Ishikawa (cell line): ENCODE measurements at regions not wholly inside any gene's neighbourhood (a gene's known extent, or its start where the extent isn't known, plus 50 kb on each side); places are given as distances from the start of the nearest gene placed in this dataset.

Experiments used
- EGR1 ChIP-seq: IDR thresholded peaks from 2 replicates; pipeline ENCODE4 v1.6.1; 2012
- EP300 ChIP-seq: IDR thresholded peaks from 2 replicates; pipeline ENCODE4 v1.6.1; 2012; ENCODE audit warnings: borderline replicate concordance
- FOXM1 ChIP-seq: IDR thresholded peaks from 2 replicates; pipeline ENCODE4 v1.6.1; 2012; ENCODE audit warnings: low read depth, borderline replicate concordance
- RAD21 ChIP-seq: IDR thresholded peaks from 2 replicates; pipeline ENCODE4 v1.6.1; 2012; ENCODE audit warnings: low read depth
- TCF12 ChIP-seq: IDR thresholded peaks from 2 replicates; pipeline ENCODE4 v1.6.1; 2012; ENCODE audit warnings: low read depth
- YY1 ChIP-seq: IDR thresholded peaks from 2 replicates; pipeline ENCODE4 v1.6.1; 2012; ENCODE audit warnings: low read depth
- TF ChIP-seq, protein P1 (sequence below): IDR thresholded peaks from 2 replicates; pipeline ENCODE4 v1.6.1; 2012
- TF ChIP-seq, protein P2 (sequence below): IDR thresholded peaks from 2 replicates; pipeline ENCODE4 v1.6.1; 2012

DNA sequence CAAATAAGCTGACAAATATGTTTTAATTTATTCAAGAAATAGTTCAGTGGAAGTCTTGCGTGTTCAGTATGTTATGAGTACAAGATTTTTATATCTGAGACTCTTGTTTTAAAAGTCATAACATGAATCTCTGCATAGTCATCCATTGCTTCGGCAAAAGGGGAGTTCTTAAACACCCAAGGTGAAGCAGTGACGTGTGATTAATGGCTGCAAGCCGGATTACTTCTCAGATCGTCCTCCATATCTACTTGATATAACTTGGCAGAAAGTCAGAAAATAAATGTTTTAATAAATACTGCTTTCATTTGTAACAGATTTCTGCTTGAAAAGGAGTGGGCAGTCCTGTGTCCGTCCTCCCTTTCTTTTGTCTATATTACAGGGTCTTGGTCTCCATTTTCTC is 64.6 kb upstream of the IL15 start:
- TF ChIP-seq FOXM1, result no peak
- TF ChIP-seq, protein P1, sequence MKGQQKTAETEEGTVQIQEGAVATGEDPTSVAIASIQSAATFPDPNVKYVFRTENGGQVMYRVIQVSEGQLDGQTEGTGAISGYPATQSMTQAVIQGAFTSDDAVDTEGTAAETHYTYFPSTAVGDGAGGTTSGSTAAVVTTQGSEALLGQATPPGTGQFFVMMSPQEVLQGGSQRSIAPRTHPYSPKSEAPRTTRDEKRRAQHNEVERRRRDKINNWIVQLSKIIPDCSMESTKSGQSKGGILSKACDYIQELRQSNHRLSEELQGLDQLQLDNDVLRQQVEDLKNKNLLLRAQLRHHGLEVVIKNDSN, result no peak
- TF ChIP-seq TCF12, result no peak
- TF ChIP-seq RAD21, result no peak
- TF ChIP-seq EGR1, result no peak
- no peak for TF ChIP-seq YY1
- TF ChIP-seq, protein P2, sequence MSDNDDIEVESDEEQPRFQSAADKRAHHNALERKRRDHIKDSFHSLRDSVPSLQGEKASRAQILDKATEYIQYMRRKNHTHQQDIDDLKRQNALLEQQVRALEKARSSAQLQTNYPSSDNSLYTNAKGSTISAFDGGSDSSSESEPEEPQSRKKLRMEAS, result no peak
- TF ChIP-seq EP300, result no peak
